Vagina (tissue), 2 donors: ENCODE measurements at regions not wholly inside any gene's neighbourhood (a gene's known extent, or its start where the extent isn't known, plus 50 kb on each side); places are given as distances from the start of the nearest gene placed in this dataset.

Source experiments
- DNase-seq, 2 donors: peaks; one replicate each; pipeline ENCODE4 v3.0.0-alpha.2; 2017; ENCODE audit errors: extremely low spot score in 2 of 2
- H3K27ac ChIP-seq: fragments of 200-600 bp; sonication (generic); one replicate; pipeline ENCODE4 v1.5.1; 2019
- H3K27me3 ChIP-seq: fragments of 200-600 bp; sonication (generic); one replicate; pipeline ENCODE4 v1.5.1; 2019
- H3K36me3 ChIP-seq, 2 donors: fragments of 200-600 bp; sonication (generic); one replicate each; pipeline ENCODE4 v1.5.1; 2017 to 2019
- H3K4me1 ChIP-seq: fragments of 200-600 bp; sonication (generic); one replicate; pipeline ENCODE4 v1.5.1; 2019
- H3K4me3 ChIP-seq, 2 donors: fragments of 200-600 bp; sonication (generic); 1 replicate in 1 of 2; 2 replicates in 1 of 2; pipeline ENCODE4 v1.5.1; 2016 to 2019
- H3K9me3 ChIP-seq: fragments of 200-600 bp; sonication (generic); one replicate; pipeline ENCODE4 v1.5.1; 2019
- CTCF ChIP-seq, 3 experiments: fragments of 450-650 bp in 2 of 3; fragments of 200-600 bp in 1 of 3; sonication (generic) in 1 of 3; IDR thresholded peaks; one replicate each; pipeline ENCODE4 v1.5.1; 2017 to 2019; ENCODE audit warnings: antibody characterized with exemption in 3 of 3, mild to moderate bottlenecking in 2 of 3, moderate library complexity in 2 of 3
- POLR2A ChIP-seq, 2 donors: fragments of 450-650 bp; IDR thresholded peaks; one replicate each; pipeline ENCODE4 v1.6.1; 2017; ENCODE audit warnings: antibody characterized with exemption in 2 of 2, mild to moderate bottlenecking in 2 of 2, moderate library complexity in 2 of 2
- POLR2AphosphoS5 ChIP-seq, 2 donors: sonication (generic); formaldehyde crosslinking; IDR thresholded peaks; one replicate each; pipeline ENCODE4 v1.9.0; 2017; ENCODE audit warnings: antibody characterized with exemption in 2 of 2, mild to moderate bottlenecking in 2 of 2, low read depth in 1 of 2; ENCODE audit not compliant: insufficient read depth in 1 of 2
- intact Hi-C: fragments of 100-400 bp; cut with DNase I; formaldehyde crosslinking; loops from one replicate; pipeline ENCODE4 v1.15.1; 2023

- Histone ChIP-seq H3K4me3 (peak overlapping the region; percentile 2 to 11), H3K36me3 (no peaks in the 10 kb centered on the region), H3K27me3 (no peaks in the 10 kb centered on the region), H3K27ac (peak overlapping the region; percentile 76), H3K4me1 (no peaks in the 10 kb centered on the region), H3K9me3 (no peaks in the 10 kb centered on the region)
- DNase-seq = no peak
- intact Hi-C loops = no loop called here
- TF ChIP-seq POLR2AphosphoS5 (IDR thresholded peaks at IDR 0.05; ENCODE audit: insufficient read depth in 1 of 2, low read depth in 1 of 2) (no peak), CTCF (IDR thresholded peaks at IDR 0.05) (no peak), POLR2A (IDR thresholded peaks at IDR 0.05) (no peak)
These were observed 111.4 kb upstream of the MBNL1 start for GRCh38 chr3:152157337-152157736.

- H3K9me3 ChIP-seq = no peaks in the 10 kb centered on the region
- H3K36me3 ChIP-seq = no peaks in the 10 kb centered on the region
- DNase-seq = no peak
- no peaks in the 10 kb centered on the region for H3K27me3 ChIP-seq
- intact Hi-C loops = no loop called here
- no peaks in the 10 kb centered on the region for H3K4me1 ChIP-seq
- H3K4me3 ChIP-seq = no peak overlapping the region
- TF ChIP-seq POLR2AphosphoS5 (IDR thresholded peaks at IDR 0.05; ENCODE audit: insufficient read depth in 1 of 2, low read depth in 1 of 2) (peak in 1 of 2 donors; percentile 87), POLR2A (IDR thresholded peaks at IDR 0.05) (no peak)
- peak overlapping the region; percentile 76 for H3K27ac ChIP-seq
These were observed 109.4 kb upstream of the MBNL1 start for GRCh38 chr3:152159328-152159727.

GRCh38 chr3:152160350-152161011 is 108.2 kb upstream of the MBNL1 start:
- Histone ChIP-seq H3K4me1 (no peaks in the 10 kb centered on the region), H3K27me3 (no peaks in the 10 kb centered on the region), H3K9me3 (no peaks in the 10 kb centered on the region), H3K36me3 (no peaks in the 10 kb centered on the region), H3K4me3 (peak overlapping the region; percentile 9 to 15), H3K27ac (peak overlapping the region; percentile 76)
- TF ChIP-seq CTCF (IDR thresholded peaks at IDR 0.05) (no peak), POLR2AphosphoS5 (IDR thresholded peaks at IDR 0.05; ENCODE audit: insufficient read depth in 1 of 2, low read depth in 1 of 2) (peak in 1 of 2 donors; percentile 9)
- no peak for DNase-seq
- intact Hi-C loops = no loop called here

GRCh38 chr3:152172460-152172859 is 96.3 kb upstream of the MBNL1 start:
- Histone ChIP-seq H3K27ac (no peak overlapping the region), H3K36me3 (no peaks in the 10 kb centered on the region), H3K4me1 (peaks cover 11% of the 10 kb centered on the region), H3K27me3 (no peaks in the 10 kb centered on the region), H3K9me3 (no peaks in the 10 kb centered on the region), H3K4me3 (no peak overlapping the region)
- DNase-seq = no peak
- intact Hi-C loops = no loop called here
- TF ChIP-seq POLR2A (IDR thresholded peaks at IDR 0.05) (no peak), POLR2AphosphoS5 (IDR thresholded peaks at IDR 0.05; ENCODE audit: insufficient read depth in 1 of 2, low read depth in 1 of 2) (no peak)

- no peaks in the 10 kb centered on the region for H3K27me3 ChIP-seq
- H3K4me1 ChIP-seq = peaks cover 11% of the 10 kb centered on the region
- intact Hi-C loops = no loop called here
- no peak for TF ChIP-seq CTCF (IDR thresholded peaks at IDR 0.05)
- TF ChIP-seq POLR2AphosphoS5 (IDR thresholded peaks at IDR 0.05; ENCODE audit: insufficient read depth in 1 of 2, low read depth in 1 of 2) = no peak
- no peak for TF ChIP-seq POLR2A (IDR thresholded peaks at IDR 0.05)
- H3K27ac ChIP-seq = no peak overlapping the region
- DNase-seq = no peak
- no peak overlapping the region for H3K4me3 ChIP-seq
- no peaks in the 10 kb centered on the region for H3K36me3 ChIP-seq
- no peaks in the 10 kb centered on the region for H3K9me3 ChIP-seq
These were observed 95.1 kb upstream of the MBNL1 start for GRCh38 chr3:152173627-152174026.

GRCh38 chr3:152174876-152175527 is 93.7 kb upstream of the MBNL1 start:
- H3K4me3 ChIP-seq = no peak overlapping the region
- no peaks in the 10 kb centered on the region for H3K36me3 ChIP-seq
- no peak for DNase-seq
- no peaks in the 10 kb centered on the region for H3K9me3 ChIP-seq
- no peak for TF ChIP-seq POLR2A (IDR thresholded peaks at IDR 0.05)
- TF ChIP-seq CTCF (IDR thresholded peaks at IDR 0.05) = no peak
- no peak for TF ChIP-seq POLR2AphosphoS5 (IDR thresholded peaks at IDR 0.05; ENCODE audit: insufficient read depth in 1 of 2, low read depth in 1 of 2)
- H3K27me3 ChIP-seq = no peaks in the 10 kb centered on the region
- H3K4me1 ChIP-seq = peaks cover 11% of the 10 kb centered on the region
- no peak overlapping the region for H3K27ac ChIP-seq
- intact Hi-C loops = no loop called here
